NCI-H1105 (cell line): ENCODE measurements at regions not wholly inside any gene's neighbourhood (a gene's known extent, or its start where the extent isn't known, plus 50 kb on each side); places are given as distances from the start of the nearest gene placed in this dataset.
"Not testable (repeated sequence)": the region's sequence is repeated elsewhere in the genome, so short reads cannot be mapped to it uniquely, and the experiment has no call there.

ENCODE experiments used
- DNase-seq: peaks from one replicate; lab custom pipeline; 2025; lab: John Stamatoyannopoulos, UW

GRCh38 chr1:212495766-212496494 is 63.2 kb downstream of the NENF start:
- DNase-seq = no peak

- no peak for DNase-seq
Measured at GRCh38 chr1:212496682-212497081, 64.0 kb downstream of the NENF start.

GRCh38 chr1:212497553-212497952 is 64.8 kb downstream of the NENF start:
- no peak for DNase-seq

- DNase-seq = no peak
Measured at GRCh38 chr1:212498283-212499040, 65.7 kb downstream of the NENF start.

- DNase-seq = no peak
Measured at GRCh38 chr1:212500351-212500750, 67.6 kb downstream of the NENF start.

GRCh38 chr1:212500983-212501382 is 68.3 kb downstream of the NENF start:
- no peak for DNase-seq

GRCh38 chr1:212503714-212504113 is 71.0 kb downstream of the NENF start:
- no peak for DNase-seq

GRCh38 chr1:212504171-212504803 is 71.6 kb downstream of the NENF start:
- DNase-seq = no peak

GRCh38 chr1:212506666-212507065 is 73.9 kb downstream of the NENF start:
- no peak for DNase-seq

- DNase-seq = no peak
Measured at GRCh38 chr1:212507369-212507768, 74.6 kb downstream of the NENF start.

- DNase-seq = no peak
Measured at GRCh38 chr1:212512816-212513559, 80.3 kb downstream of the NENF start.

GRCh38 chr1:212513586-212513985 is 80.9 kb downstream of the NENF start:
- DNase-seq = no peak

- DNase-seq = no peak
Measured at GRCh38 chr1:212514056-212514614, 81.4 kb downstream of the NENF start.

GRCh38 chr1:212514782-212515181 is 82.1 kb downstream of the NENF start:
- DNase-seq = no peak

- DNase-seq = no peak
Measured at GRCh38 chr1:212515329-212515760, 82.6 kb downstream of the NENF start.

- DNase-seq = not testable (repeated sequence)
Measured at GRCh38 chr1:212516012-212516411, 83.3 kb downstream of the NENF start.

- DNase-seq = no peak
Measured at GRCh38 chr1:212518188-212519054, 85.7 kb downstream of the NENF start.

GRCh38 chr1:212519131-212519530 is 86.4 kb downstream of the NENF start:
- DNase-seq = no peak

GRCh38 chr1:212520299-212520698 is 87.6 kb downstream of the NENF start:
- no peak for DNase-seq

GRCh38 chr1:212520746-212521145 is 87.8 kb upstream of the ATF3 start:
- no peak for DNase-seq
